Fibroblast of skin of right biceps (primary cell): ENCODE measurements at regions not wholly inside any gene's neighbourhood (a gene's known extent, or its start where the extent isn't known, plus 50 kb on each side); places are given as distances from the start of the nearest gene placed in this dataset.
"Not testable (repeated sequence)": the region's sequence is repeated elsewhere in the genome, so short reads cannot be mapped to it uniquely, and the experiment has no call there.

Source experiments
- DNase-seq: peaks from one replicate; pipeline ENCODE4 v3.0.0-alpha.2; 2013

DNA sequence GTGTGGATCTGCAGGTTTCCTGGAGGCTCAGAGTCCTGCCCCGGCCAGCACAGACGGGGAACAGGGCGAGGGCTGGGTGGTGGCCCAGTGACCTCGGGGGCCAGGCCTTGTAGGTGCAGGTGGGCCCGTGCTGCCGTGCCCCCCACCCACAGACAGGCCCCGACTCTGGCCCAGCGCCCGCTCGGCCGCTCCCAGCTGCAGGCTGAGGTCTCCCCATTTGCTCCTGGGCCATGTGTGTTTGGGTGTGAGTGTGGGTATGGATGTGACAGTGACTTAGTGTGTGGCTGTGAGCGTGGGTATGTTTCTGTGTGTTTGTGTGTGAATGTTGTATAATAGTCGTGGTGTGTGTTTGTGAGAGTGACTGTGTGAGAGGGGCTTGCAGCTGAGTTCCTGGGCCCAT is 173.8 kb downstream of the TMEM121 start:
- DNase-seq: not testable (repeated sequence)

DNA sequence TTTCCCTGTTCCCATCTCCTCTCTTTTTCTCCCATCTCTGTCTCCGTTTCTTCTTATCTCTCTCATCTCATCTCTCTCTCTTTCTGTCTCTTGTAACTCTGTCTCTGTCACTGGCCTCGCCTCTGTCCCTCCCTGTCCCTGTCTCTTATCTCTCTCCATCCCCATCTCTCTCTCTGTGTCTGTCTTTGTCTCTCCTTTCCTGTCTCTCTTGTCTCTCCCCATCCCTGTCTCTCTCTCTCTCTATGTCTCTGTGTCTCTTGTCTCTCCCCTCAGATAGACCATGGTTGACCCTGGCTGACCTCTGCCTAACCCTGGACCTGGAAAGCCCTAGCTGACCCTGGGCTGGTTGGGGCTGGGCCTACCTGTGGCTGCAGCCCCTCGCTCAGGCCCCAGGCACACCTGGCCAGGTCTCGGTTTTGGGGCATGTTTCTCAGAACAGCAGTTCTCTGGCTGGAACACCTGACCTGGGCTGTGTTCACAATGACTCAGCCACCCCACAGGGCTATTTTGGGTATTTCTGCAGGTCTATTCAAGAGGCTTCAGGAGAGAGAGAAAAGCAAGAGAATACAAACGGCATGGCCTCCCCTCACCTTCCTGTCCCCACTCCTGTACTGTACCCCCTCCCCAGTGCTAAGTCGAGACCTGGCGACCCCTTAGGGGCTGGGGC is 174.4 kb downstream of the TMEM121 start:
- DNase-seq: no peak

DNA sequence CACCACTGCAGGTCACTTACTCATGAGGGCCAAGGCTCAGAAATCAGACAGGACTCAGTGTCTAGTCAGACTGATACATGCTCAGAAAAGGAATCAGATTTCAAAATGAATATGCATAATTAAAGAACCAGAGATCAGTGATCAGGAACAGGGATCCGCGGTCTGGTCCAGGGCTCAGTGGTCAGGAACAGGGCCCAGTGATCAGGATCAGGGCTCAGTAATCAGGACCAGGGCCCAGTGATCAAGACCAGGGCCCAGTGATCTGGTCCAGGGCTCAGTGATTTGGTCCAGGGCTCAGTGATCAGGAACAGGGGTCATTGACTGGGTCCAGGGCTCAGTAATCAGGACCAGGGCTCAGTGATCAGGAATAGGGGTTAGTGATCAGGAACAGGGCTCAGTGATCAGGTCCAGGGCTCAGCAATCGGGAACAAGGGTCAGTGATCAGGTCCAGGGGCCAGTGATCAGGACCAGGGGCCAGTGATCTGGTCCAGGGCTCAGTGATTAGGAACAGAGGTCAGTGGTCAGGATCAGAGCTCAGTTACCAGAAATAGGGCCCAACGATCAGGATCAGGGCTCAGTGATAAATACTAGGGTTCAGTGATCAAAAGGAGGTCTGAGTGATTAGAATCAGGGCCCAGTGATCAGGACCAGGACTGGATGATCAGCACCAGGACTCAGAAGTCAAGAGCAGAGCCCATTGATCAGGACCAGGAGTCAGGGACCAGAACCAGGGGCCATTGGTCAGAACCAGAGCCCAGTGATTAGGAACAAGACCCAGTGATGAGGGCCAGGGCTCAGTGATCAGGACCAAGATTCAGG is 175.3 kb downstream of the TMEM121 start:
- no peak for DNase-seq

DNA sequence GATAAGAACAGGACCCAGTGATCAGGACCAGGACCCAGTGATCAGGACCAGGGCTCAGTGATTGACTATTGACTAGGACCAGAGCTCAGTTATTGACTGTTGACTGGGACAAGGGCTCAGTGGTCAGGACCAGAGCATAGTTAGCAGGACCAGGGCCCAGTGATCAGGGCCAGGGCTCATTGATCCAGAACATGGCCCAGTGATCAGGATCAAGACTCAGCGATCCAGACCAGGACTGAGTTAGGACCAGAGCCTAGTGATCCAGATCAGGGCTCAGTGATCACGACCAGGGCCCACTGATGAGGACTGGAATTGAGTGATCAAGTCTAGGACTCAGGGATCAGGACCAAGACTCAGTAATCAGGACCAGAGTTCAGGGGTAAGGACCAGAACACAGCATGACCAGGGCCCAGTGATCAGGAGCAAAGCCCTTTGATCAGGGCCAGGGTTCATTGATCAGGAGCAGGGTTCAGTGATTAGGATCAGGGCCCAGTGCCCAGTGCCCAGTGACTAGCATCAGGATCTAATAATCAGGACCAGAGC is 176.0 kb downstream of the TMEM121 start:
- DNase-seq: no peak

DNA sequence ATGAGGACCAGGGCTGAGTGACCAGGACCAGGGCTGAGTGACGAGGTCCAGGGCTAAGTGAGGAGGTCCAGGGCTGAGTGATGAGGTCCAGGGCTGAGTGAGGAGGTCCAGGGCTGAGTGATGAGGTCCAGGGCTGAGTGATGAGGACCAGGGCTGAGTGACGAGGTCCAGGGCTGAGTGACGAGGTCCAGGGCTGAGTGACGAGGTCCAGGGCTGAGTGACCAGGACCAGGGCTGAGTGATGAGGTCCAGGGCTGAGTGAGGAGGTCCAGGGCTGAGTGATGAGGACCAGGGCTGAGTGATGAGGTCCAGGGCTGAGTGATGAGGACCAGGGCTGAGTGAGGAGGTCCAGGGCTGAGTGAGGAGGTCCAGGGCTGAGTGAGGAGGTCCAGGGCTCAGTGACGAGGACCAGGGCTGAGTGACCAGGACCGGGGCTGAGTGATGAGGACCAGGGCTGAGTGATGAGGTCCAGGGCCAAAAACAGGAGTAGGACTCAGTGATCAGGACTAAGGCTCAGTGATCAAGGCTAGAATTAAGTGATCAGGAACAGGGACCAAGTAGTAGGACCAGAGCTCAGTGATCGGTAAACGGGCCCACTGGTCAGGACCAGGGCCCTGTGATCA is 176.8 kb downstream of the TMEM121 start:
- DNase-seq: not testable (repeated sequence)

DNA sequence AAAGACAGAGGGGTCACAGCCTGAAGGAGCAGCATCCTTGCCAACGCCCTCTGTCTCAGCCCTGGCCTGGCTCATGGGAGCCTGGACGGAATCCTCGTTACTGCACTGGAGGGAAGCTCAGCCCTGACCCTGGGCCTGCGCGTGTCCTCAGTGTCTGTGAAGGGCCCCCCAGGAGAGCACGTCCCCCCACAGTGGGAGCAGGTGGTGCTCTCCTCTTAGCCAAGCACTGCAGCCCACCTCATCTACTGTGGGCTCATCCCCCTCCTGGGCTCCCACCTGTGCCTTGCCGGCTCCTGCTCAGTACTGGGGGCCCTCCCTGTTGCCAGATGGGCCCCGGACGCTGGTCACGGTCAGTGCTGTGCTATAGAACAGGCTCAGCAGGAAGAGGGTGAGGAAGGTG is 177.7 kb downstream of the TMEM121 start:
- DNase-seq: not testable (repeated sequence)

DNA sequence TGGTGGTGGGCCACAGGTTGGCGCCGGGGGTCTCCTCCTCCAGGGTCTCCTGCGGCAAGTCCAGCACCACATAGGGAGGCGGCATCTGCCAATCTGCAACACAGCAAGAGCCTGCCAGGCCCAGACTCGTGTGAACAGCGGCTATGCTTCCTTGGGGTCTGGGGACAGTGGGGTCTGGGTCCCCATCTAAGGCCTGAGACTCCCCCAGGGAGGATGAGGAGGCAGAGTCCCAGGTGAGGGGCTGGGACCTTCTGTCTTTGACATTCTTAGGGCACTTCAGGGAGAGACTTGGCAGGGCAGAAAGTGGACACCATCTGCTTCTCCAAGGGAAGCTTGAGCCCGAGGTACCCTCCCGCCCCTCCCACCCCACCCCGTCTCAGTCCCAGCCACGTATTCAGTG is 178.1 kb downstream of the TMEM121 start:
- not testable (repeated sequence) for DNase-seq

DNA sequence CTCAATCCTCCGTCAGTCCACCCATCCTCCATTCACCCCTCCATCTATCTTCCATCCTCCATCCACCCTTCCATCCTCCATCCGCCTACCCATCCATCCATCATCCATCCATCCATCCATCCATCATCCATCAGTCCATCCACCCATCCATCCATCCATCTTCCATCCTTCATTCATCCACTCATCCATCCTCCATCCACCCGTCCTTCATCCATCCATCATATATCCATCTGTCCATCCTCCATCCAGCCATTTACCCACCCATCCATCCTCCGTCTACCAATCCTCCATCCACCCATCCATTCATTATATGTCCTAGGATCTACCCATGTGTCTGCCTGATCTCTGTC is 179.1 kb downstream of the TMEM121 start:
- not testable (repeated sequence) for DNase-seq

DNA sequence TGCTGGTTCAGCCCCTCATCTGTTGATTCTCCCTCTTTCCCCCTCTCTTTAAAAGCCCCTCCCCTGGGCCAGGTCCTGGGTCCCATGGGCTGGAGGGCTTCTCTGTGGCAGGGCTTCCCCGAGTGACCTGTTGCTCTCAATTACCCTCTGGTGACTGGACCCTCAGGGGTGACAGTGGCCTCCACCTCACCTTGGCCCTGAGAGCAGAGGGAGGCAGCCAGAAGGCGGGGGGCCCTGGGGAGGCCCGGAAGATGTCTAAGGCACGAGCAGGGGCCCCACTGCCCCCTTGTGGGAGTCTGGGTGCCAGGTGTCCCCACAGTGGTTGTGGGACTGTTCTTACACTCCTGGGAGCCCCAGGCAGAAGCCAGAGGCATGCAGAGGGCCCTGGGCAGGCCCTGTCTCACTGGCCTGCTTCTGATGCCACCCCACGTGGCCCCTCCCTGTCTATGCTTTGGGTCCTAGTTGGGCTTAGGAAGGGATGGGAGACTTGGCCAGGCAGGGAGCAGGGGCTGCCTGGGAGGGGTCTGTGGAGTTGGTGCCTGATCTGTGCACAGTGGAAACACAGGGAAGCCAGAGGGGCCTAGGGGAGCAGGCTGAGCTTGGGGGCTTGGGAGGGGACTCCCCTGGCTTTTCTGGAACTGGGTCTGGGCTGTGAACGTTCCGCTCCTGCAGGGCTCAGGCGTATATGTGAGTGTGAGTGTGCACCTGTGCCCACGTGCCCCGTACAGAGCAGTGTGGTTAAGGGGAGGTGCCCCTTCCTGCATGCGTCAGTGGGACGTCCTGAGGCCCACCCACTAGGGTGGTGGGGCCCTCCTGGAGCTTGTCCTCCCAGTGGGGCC is 179.7 kb downstream of the TMEM121 start:
- DNase-seq: not testable (repeated sequence)

DNA sequence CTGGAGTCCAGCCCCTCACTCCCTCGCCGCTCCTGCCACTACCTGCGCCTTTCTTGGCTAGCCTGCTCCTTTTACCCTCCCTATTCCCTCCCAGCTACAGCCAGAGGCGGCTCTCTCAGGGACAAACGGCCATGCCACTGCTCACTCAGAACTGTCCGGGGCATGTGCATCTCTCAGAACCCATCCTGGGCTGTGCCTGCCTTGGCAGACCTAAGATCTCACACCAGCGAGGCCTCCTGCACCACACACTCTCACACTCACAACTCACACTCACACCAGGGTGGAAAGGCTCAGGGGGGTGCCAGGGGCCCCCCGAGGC is 180.3 kb downstream of the TMEM121 start:
- not testable (repeated sequence) for DNase-seq

DNA sequence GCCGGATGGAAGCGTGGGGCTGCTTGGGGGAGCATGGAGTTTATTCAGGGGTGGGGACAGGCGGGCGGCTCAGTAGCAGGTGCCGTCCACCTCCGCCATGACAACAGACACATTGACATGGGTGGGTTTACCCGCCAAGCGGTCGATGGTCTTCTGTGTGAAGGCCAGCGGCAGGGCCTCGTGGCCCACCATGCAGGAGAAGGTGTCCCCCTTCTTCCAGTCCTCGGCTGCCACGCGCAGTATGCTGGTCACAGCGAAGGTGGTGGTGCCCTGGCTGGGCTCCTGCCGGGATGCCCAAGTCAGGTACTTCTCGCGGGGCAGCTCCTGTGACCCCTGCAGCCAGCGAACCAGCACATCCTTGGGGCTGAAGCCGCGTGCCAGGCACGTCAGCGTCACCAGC is 180.7 kb downstream of the TMEM121 start:
- DNase-seq: not testable (repeated sequence)

DNA sequence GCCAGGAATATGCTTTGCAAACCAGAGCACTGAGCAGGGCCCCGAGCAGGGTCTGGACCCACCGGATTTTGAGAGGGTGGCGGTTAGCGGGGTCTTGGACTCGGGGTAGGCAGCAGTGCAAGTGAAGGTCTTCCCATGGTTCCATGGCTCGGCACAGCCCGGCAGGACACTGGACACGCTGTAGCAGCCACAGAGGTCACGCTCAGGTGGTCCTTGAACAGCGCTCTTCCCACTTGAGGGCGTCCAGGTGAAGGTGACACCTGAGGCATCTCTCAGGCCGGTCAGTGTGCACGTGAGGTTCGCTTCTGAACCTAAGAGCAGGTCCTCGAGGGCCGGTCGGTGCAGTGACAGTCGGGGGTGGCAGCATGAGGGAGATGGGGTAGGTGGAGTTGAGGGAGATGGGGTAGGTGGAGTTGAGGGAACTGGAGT is 181.4 kb downstream of the TMEM121 start:
- DNase-seq: not testable (repeated sequence)

DNA sequence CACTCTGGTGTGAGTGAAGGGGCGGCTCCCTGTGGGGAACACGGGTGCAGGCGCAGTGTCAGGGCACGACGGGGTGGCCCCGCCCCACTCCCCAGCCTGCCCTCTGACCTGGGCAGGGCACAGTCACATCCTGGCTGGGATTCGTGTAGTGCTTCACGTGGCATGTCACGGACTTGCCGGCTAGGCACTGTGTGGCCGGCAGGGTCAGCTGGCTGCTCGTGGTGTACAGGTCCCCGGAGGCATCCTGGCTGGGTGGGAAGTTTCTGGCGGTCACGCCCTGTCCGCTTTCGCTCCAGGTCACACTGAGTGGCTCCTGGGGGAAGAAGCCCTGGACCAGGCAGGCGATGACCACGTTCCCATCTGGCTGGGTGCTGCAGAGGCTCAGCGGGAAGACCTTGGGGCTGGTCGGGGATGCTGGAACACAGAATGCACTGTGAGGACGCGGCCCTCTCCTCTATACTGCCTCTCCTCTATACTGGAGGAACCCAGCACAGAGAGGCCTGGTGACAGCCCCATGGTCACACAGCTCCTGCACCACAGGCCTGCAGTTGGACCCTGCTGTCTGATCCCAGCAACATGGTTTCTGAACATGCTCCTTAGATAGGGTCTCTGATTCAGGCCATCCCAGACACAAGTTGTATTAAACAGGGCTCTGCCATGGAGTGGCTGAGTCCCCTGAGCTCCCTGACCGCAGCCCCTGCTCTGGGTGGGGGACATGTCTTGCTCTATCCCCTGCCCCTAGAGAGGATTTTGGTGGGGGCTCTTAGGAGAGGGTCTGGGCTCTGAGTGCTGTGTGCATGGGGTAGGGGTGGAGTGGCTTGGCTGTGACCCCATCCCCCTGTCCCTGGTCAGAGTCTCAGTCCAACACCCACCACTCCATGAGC is 182.1 kb downstream of the TMEM121 start:
- DNase-seq: not testable (repeated sequence)

DNA sequence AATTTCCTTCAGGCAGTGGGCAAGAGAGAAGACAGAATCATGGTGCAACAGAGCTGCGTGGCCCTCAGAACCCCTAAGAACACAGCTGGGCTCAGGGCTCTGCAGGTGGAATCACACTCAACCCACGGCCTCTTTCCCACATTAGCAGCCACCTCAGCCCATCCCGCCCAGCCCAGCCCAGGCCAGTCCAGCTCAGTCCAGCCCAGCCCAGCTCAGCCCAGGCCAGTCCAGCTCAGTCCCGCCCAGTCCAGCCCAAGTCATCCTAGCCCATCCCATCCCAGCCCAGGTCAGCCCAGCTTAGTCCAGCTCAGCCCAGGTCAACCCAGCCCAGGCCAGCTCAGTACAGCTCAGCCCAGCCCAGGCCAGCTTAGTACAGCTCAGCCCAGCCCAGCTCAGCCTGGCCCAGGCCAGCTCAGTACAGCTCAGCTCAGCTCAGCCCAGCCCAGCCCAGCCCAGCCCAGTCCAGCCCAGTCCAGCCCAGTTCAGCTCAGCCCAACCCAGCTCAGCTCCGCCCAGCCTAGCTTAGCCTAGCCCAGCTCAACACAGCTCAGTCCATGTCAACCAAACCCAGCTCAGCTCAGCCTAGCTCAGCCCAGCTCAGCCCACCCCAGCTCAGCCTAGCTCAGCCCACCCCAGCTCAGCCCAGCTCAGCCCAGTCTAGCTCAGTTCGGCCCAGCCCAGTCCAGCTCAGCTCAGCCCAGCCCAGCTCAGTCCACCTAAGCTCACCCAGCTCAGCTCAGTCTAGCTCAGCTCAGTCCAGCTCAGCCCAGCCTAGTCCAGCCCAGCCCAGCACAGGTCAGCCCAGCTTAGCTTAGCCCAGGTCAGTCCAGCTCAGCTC is 183.1 kb downstream of the TMEM121 start:
- DNase-seq: no peak

DNA sequence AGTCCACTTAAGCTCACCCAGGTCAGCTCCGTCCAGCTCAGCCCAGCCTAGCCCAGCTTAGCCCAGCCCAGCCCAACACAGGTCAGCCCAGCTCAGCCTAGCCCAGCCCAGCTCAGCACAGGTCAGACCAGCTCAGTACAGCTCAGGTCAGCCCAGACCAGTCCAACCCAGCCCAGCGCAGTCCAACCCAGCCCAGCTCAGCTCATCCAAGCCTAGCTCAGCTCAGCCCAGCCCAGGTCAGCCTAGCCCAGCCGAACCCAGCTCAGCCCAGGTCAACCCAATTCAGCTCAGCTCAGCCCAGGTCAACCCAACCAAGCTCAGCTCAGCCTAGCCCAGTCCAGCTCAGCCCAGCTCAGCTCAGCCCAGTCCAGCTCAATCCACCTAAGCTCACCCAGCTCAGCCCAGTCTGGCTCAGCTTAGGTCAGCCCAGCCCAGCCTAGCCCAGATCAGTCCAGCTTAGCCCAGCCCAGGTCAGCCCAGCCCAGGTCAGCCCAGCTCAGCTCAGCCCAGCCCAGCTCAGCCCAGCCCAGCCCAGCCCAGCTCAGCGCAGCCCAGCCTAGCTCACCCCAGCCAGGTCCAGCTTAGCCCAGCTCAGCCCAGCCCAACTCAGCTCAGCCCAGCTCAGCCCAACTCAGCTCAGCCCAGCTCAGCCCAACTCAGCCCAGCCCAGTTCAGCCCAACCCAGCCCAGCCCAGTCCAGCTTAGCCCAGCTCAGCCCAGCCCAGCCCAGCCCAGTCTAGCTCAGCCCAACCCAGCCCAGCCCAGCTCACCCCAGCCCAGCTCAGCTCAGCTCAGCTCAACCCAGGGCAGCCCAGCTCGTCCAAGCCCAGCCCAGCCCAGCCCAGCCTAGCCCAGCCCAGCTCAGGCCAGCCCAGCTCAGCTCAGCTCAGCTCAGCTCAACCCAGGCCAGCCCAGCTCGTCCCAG is 184.0 kb downstream of the TMEM121 start:
- DNase-seq: no peak

DNA sequence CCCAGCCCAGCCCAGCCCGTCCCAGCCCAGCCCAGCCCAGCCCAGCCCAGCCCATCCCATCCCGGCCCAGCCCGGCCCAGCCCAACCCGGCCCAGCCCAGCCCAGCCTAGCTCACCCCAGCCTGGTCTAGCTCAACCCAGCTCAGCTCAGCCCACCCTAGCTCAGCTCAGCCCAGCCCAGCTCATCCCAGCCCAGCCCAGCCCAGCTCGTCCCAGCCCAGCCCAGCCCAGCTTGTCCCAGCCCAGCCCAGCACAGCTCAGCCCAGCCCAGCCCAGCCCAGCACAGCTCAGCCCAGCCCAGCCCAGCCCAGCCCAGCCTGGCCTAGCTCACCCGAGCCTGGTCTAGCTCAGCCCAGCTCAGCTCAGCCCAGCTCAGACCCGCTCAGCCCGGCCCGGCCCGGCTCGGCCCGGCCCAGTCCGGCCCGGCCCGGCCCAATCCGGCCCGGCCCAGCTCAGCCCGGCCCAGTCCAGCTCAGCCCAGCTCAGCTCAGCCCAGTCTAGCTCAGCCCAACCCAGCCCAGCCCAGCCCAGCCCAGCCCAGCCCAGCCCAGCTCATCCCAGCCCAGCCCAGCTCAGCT is 184.7 kb downstream of the TMEM121 start:
- DNase-seq: no peak

DNA sequence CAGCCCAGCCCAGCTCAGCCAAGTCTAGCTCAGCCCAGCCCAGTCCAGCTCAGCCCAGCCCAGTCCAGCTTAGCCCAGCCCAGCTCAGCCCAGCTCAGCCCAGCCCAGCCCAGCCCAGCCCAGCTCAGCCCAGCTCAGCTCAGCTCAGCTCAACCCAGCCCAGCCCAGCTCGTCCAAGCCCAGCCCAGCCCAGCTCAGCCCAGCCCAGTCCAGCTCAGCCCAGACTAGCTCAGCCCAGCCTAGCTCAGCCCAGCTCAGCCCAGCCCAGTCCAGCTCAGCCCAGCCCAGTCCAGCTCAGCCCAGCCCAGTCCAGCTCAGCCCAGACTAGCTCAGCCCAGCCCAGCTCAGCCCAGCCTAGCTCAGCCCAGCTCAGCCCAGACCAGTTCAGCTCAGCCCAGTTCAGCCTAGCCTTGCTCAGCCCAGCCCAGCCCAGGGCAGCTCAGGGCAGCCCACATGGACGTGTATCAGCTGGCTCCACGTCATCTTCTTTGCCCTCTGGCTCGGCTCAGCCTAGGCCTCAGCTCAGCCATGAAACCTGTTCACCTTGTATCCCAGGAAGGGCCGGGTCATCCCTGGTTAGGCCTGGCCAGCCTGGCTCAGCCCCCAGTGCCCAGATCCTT is 185.6 kb downstream of the TMEM121 start:
- no peak for DNase-seq

DNA sequence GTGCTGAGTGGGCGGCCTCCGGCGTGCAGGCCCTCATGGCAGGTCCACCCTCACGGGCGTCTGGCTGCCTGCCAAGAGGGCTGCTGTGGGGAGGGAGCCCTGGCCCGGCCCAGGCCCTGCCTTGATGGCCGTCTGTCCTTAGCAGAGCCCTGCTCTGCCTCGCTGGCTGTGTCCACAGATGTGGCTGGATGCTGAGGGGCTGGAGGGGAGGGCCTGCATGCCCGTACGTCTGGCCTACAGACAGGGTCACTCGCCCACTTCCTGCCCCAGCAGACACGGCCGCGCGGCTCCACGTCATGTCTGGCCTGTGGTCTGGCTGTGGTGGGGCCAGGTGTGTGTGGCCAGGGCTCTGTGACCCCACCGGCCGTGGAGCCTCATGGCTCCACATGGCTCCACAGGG is 186.3 kb downstream of the TMEM121 start:
- DNase-seq: not testable (repeated sequence)

DNA sequence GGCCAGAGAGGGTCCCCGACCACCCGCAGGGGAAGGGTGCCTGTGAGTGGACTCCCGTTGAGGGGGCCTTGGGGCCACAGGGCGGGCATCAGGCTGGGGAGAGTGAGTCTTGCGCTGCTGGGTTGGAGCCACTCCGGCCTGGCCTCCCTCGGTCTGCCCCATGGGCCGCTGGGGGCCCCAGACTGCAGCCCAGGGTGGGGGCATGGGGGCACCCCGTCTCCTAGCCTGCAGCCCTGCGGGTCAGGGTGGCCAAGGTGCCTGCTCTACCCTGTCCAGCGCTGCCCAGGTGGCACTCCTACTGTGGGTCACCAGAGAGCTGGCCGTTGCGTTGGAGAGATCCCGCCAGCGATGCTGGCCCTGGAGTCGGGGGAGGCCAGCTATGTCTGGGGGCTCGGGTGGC is 186.8 kb downstream of the TMEM121 start:
- DNase-seq: not testable (repeated sequence)
